ENCODE measurements at regions not wholly inside any gene's neighbourhood (a gene's known extent, or its start where the extent isn't known, plus 50 kb on each side); places are given as distances from the start of the nearest gene placed in this dataset.

- no peaks in the 10 kb centered on the region for H4K20me1 ChIP-seq (ENCODE audit: insufficient read depth, low read length)
- H3K27me3 ChIP-seq (ENCODE audit: control insufficient read depth in 1 of 2, insufficient read depth in 2 of 2, low read length in 2 of 2), result no peaks in the 10 kb centered on the region
- ChIA-PET CTCF (ENCODE audit: low intra/inter-chr PET ratio, low total read pairs) (no interaction called here), POLR2A (no interaction called here)
- no peak overlapping the region for H3K4me3 ChIP-seq (replicated peaks in 1 of 3; ENCODE audit: insufficient read depth in 1 of 3, low read depth in 2 of 3, low read length in 3 of 3)
- in situ Hi-C loops (cut with HindIII; ENCODE audit: extremely low pct_ligation_motif_present, low pct_unique_long_range_greater_than_20kb), result no loop called here
- TF ChIP-seq ZMYM4 (CRISPR knock-in tag; IDR thresholded peaks at IDR 0.05) (no peak), SP4 (CRISPR knock-in tag; IDR thresholded peaks at IDR 0.05) (no peak), ZNF724P (CRISPR knock-in tag; IDR thresholded peaks at IDR 0.05; ENCODE audit: borderline replicate concordance) (no peak), BRD4 (CRISPR knock-in tag; IDR thresholded peaks at IDR 0.05) (no peak), ZMYM3 (CRISPR knock-in tag; IDR thresholded peaks at IDR 0.05) (no peak), ZNF282 (IDR thresholded peaks at IDR 0.05; ENCODE audit: partially characterized antibody) (no peak), ZNF224 (CRISPR knock-in tag; IDR thresholded peaks at IDR 0.05) (no peak), SCMH1 (CRISPR knock-in tag; IDR thresholded peaks at IDR 0.05; ENCODE audit: borderline replicate concordance) (no peak)
- TF ChIP-seq, protein P1, sequence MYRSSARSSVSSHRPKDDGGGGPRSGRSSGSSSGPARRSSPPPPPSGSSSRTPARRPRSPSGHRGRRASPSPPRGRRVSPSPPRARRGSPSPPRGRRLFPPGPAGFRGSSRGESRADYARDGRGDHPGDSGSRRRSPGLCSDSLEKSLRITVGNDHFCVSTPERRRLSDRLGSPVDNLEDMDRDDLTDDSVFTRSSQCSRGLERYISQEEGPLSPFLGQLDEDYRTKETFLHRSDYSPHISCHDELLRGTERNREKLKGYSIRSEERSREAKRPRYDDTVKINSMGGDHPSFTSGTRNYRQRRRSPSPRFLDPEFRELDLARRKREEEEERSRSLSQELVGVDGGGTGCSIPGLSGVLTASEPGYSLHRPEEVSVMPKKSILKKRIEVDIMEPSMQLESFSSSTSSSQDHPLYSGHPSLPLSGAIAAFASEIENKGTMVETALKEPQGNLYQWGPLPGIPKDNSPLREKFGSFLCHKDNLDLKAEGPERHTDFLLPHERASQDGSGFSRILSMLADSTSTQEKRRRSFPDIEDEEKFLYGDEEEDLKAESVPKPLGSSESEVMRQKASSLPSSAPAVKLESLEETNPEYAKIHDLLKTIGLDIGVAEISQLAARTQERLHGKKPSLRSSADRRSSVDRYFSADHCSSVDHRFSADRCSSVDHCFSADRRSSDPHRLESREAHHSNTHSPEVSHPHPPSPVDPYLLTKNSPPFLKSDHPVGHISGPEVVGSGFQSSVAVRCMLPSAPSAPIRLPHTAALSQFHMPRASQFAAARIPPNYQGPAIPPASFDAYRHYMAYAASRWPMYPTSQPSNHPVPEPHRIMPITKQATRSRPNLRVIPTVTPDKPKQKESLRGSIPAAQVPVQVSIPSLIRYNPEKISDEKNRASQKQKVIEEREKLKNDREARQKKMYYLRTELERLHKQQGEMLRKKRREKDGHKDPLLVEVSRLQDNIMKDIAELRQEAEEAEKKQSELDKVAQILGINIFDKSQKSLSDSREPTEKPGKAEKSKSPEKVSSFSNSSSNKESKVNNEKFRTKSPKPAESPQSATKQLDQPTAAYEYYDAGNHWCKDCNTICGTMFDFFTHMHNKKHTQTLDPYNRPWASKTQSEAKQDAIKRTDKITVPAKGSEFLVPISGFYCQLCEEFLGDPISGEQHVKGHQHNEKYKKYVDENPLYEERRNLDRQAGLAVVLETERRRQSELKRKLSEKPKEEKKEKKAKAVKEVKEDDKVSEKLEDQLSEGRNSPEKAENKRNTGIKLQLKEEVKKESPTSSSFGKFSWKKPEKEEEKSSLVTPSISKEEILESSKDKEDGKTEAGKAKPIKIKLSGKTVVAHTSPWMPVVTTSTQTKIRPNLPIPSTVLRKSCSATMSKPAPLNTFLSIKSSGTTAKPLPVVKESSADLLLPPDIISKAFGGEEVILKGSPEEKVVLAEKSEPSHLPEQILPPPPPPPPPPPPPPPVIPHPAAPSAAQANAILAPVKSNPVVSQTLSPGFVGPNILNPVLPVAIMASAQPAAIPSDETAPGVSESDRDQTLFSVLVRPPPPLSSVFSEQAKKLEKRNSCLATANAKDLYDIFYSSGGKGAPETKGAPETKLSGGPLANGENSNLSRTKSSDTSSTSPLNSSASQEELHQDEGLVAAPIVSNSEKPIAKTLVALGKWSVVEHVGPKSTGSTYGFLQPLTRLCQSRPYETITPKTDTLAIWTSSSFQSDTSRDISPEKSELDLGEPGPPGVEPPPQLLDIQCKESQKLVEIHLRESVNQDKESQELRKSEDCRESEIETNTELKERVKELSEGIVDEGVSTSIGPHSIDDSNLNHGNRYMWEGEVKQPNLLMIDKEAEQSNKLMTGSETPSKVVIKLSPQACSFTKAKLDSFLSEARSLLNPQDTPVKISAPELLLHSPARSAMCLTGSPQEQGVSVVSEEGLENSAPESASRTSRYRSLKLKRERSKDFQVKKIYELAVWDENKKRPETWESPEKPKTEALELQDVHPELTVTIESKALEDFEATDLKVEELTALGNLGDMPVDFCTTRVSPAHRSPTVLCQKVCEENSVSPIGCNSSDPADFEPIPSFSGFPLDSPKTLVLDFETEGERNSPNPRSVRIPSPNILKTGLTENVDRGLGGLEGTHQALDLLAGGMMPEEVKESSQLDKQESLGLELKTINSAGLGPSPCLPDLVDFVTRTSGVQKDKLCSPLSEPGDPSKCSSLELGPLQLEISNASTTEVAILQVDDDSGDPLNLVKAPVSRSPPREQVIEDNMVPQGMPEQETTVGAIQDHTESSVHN (CRISPR knock-in tag; IDR thresholded peaks at IDR 0.05), result no peak
- TF ChIP-seq, protein P2, sequence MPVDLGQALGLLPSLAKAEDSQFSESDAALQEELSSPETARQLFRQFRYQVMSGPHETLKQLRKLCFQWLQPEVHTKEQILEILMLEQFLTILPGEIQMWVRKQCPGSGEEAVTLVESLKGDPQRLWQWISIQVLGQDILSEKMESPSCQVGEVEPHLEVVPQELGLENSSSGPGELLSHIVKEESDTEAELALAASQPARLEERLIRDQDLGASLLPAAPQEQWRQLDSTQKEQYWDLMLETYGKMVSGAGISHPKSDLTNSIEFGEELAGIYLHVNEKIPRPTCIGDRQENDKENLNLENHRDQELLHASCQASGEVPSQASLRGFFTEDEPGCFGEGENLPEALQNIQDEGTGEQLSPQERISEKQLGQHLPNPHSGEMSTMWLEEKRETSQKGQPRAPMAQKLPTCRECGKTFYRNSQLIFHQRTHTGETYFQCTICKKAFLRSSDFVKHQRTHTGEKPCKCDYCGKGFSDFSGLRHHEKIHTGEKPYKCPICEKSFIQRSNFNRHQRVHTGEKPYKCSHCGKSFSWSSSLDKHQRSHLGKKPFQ (CRISPR knock-in tag; IDR thresholded peaks at IDR 0.05; ENCODE audit: insufficient replicate concordance), result no peak
- TF ChIP-seq, protein P3, sequence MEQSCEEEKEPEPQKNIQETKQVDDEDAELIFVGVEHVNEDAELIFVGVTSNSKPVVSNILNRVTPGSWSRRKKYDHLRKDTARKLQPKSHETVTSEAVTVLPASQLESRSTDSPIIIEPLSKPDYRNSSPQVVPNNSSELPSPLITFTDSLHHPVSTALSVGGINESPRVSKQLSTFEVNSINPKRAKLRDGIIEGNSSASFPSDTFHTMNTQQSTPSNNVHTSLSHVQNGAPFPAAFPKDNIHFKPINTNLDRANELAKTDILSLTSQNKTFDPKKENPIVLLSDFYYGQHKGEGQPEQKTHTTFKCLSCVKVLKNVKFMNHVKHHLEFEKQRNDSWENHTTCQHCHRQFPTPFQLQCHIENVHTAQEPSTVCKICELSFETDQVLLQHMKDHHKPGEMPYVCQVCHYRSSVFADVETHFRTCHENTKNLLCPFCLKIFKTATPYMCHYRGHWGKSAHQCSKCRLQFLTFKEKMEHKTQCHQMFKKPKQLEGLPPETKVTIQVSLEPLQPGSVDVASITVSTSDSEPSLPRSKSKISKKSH (CRISPR knock-in tag; IDR thresholded peaks at IDR 0.05; ENCODE audit: borderline replicate concordance), result no peak
- WGBS (ENCODE audit: low lambda C conversion rate), result 0% methylated on average over 1 of the region's 1 CpG
- intact Hi-C loops (cut with micrococcal nuclease; ENCODE audit: unreplicated experiment), result no loop called here
- H3K79me2 ChIP-seq (ENCODE audit: insufficient read depth, low read length), result no peaks in the 10 kb centered on the region
- H3K4me2 ChIP-seq (ENCODE audit: low read depth, low read length), result no peak overlapping the region
- H2AFZ ChIP-seq (ENCODE audit: low read length), result no peak overlapping the region
- no peaks in the 10 kb centered on the region for H3K36me3 ChIP-seq (replicated peaks in 1 of 2; ENCODE audit: control insufficient read depth in 1 of 2, insufficient read depth in 2 of 2, low read length in 2 of 2)
- no peak overlapping the region for H3K27ac ChIP-seq (ENCODE audit: extremely low read length, insufficient read depth, low read length)
- DNase-seq (ENCODE audit: low spot score) (no peak), FAIRE-seq (no peak), ATAC-seq (no peak)
- BruUV-seq (replicated peaks), result no TSS peak
- no peaks in the 10 kb centered on the region for H3K9me3 ChIP-seq (ENCODE audit: low read length)
- H3K4me1 ChIP-seq (ENCODE audit: insufficient read depth, low read length), result no peaks in the 10 kb centered on the region
- H3K9ac ChIP-seq (ENCODE audit: insufficient read depth, low read depth, low read length), result no peak overlapping the region
Observed at GRCh38 chrX:45274576-45274975, 73.9 kb upstream of the DIPK2B start.
